Fibroblast of lung (primary cell): ENCODE measurements at regions not wholly inside any gene's neighbourhood (a gene's known extent, or its start where the extent isn't known, plus 50 kb on each side); places are given as distances from the start of the nearest gene placed in this dataset.

Experiments used
- DNase-seq, 2 donors: peaks; one replicate each; pipeline versions ENCODE4 v3.0.0 to v3.0.0-alpha.2; 2010; ENCODE audit warnings: low read depth in 2 of 2
- H2AFZ ChIP-seq: 2 replicates; pipeline ENCODE4 v1.5.1; 2012; ENCODE audit warnings: low read length, control low read depth, inconsistent platforms
- H3K27ac ChIP-seq: 2 replicates; pipeline ENCODE4 v1.5.1; 2011; ENCODE audit warnings: low read length, control low read depth; ENCODE audit not compliant: insufficient read depth
- H3K27me3 ChIP-seq: 2 replicates; pipeline ENCODE4 v1.5.1; 2011; ENCODE audit warnings: mild to moderate bottlenecking, low read length; ENCODE audit not compliant: control insufficient read depth, insufficient read depth
- H3K36me3 ChIP-seq: 2 replicates; pipeline ENCODE4 v1.5.1; 2011; ENCODE audit warnings: low read length; ENCODE audit not compliant: control insufficient read depth, insufficient read depth
- H3K4me1 ChIP-seq: 2 replicates; pipeline ENCODE4 v1.5.1; 2011; ENCODE audit warnings: low read length; ENCODE audit not compliant: control insufficient read depth, insufficient read depth; ENCODE audit errors: extremely low read depth
- H3K4me2 ChIP-seq: 2 replicates; pipeline ENCODE4 v1.5.1; 2011; ENCODE audit warnings: low read length, control low read depth; ENCODE audit not compliant: insufficient read depth; ENCODE audit errors: extremely low read depth
- H3K4me3 ChIP-seq, 4 experiments: fragments of 200-600 bp in 1 of 4; sonication (generic) in 1 of 4; replicated peaks in 1 of 4; 2 replicates each; pipeline ENCODE4 v1.5.1; 2011 to 2016; ENCODE audit warnings: low read length in 4 of 4, low read depth in 3 of 4, mild to moderate bottlenecking in 3 of 4, control low read depth in 2 of 4, inconsistent platforms in 1 of 4, mixed read lengths in 1 of 4; ENCODE audit not compliant: insufficient read depth in 1 of 4; ENCODE audit errors: control extremely low read depth in 1 of 4
- H3K79me2 ChIP-seq: 2 replicates; pipeline ENCODE4 v1.5.1; 2012; ENCODE audit warnings: mild to moderate bottlenecking, low read length, inconsistent platforms; ENCODE audit not compliant: control insufficient read depth, insufficient read depth
- H3K9ac ChIP-seq: 2 replicates; pipeline ENCODE4 v1.5.1; 2011; ENCODE audit warnings: mild to moderate bottlenecking, low read length, control low read depth; ENCODE audit not compliant: insufficient read depth
- H3K9me3 ChIP-seq: 2 replicates; pipeline ENCODE4 v1.5.1; 2012; ENCODE audit warnings: low read depth, low read length; ENCODE audit not compliant: control insufficient read depth, insufficient read depth
- H4K20me1 ChIP-seq: 2 replicates; pipeline ENCODE4 v1.5.1; 2011; ENCODE audit warnings: low read length; ENCODE audit not compliant: control insufficient read depth, insufficient read depth; ENCODE audit errors: extremely low read depth
- CTCF ChIP-seq, 2 donors: IDR thresholded peaks in 1 of 2; conservative IDR thresholded peaks in 1 of 2; 1 replicate in 1 of 2; 2 replicates in 1 of 2; pipeline ENCODE4 v1.5.1; 2011 to 2012; ENCODE audit warnings: low read length in 2 of 2, control low read depth in 1 of 2, inconsistent platforms in 1 of 2, low read depth in 1 of 2, mild to moderate bottlenecking in 1 of 2
- EZH2 ChIP-seq: IDR thresholded peaks from 2 replicates; pipeline ENCODE4 v1.5.1; 2012; ENCODE audit warnings: low read length, control low read depth, mild to moderate bottlenecking; ENCODE audit errors: missing control alignments

- no peak overlapping the region for H3K4me2 ChIP-seq
- no peaks in the 10 kb centered on the region for H3K36me3 ChIP-seq
- H4K20me1 ChIP-seq: no peaks in the 10 kb centered on the region
- no peak for TF ChIP-seq CTCF (conservative IDR thresholded peaks at IDR 0.05 in 1 of 2, IDR thresholded peaks at IDR 0.05 in 1 of 2; ENCODE audit: low read depth in 1 of 2, low read length in 2 of 2)
- TF ChIP-seq EZH2: no peak
- DNase-seq: no peak
- H3K79me2 ChIP-seq: no peaks in the 10 kb centered on the region
- H3K27me3 ChIP-seq: no peaks in the 10 kb centered on the region
- no peaks in the 10 kb centered on the region for H3K9me3 ChIP-seq
- H3K4me3 ChIP-seq: no peak overlapping the region
- H3K4me1 ChIP-seq: no peaks in the 10 kb centered on the region
- no peak overlapping the region for H2AFZ ChIP-seq
- H3K27ac ChIP-seq: no peak overlapping the region
- no peak overlapping the region for H3K9ac ChIP-seq
These were observed 796.4 kb downstream of the ADGRL2 start for GRCh38 chr1:82597141-82597540.

GRCh38 chr1:82593561-82593960 lies 792.8 kb downstream of the ADGRL2 start:
- Histone ChIP-seq H3K27ac (no peak overlapping the region), H3K4me1 (no peaks in the 10 kb centered on the region), H3K27me3 (no peaks in the 10 kb centered on the region), H3K36me3 (no peaks in the 10 kb centered on the region), H3K79me2 (no peaks in the 10 kb centered on the region), H3K9ac (no peak overlapping the region), H3K4me3 (no peak overlapping the region), H2AFZ (no peak overlapping the region), H3K9me3 (no peaks in the 10 kb centered on the region), H4K20me1 (no peaks in the 10 kb centered on the region), H3K4me2 (no peak overlapping the region)
- no peak for TF ChIP-seq EZH2
- no peak for DNase-seq

GRCh38 chr1:82589588-82589987 lies 788.9 kb downstream of the ADGRL2 start:
- DNase-seq: no peak
- no peak overlapping the region for H3K9ac ChIP-seq
- no peak overlapping the region for H2AFZ ChIP-seq
- no peaks in the 10 kb centered on the region for H4K20me1 ChIP-seq
- H3K27ac ChIP-seq: no peak overlapping the region
- no peaks in the 10 kb centered on the region for H3K36me3 ChIP-seq
- H3K4me1 ChIP-seq: no peaks in the 10 kb centered on the region
- no peaks in the 10 kb centered on the region for H3K79me2 ChIP-seq
- no peak overlapping the region for H3K4me2 ChIP-seq
- no peak for TF ChIP-seq CTCF (conservative IDR thresholded peaks at IDR 0.05 in 1 of 2, IDR thresholded peaks at IDR 0.05 in 1 of 2; ENCODE audit: low read depth in 1 of 2, low read length in 2 of 2)
- no peak for TF ChIP-seq EZH2
- H3K4me3 ChIP-seq: no peak overlapping the region
- H3K9me3 ChIP-seq: no peaks in the 10 kb centered on the region
- H3K27me3 ChIP-seq: no peaks in the 10 kb centered on the region
